H1 (cell line): ENCODE measurements at regions not wholly inside any gene's neighbourhood (a gene's known extent, or its start where the extent isn't known, plus 50 kb on each side); places are given as distances from the start of the nearest gene placed in this dataset.
A peak's percentile ranks its signal among the peaks of the same experiment; 100 is the strongest.

Experiments
- CTCF ChIA-PET: fragments of 300-600 bp; sonication (Branson Sonifier 250); formaldehyde crosslinking; loops from one replicate; lab custom pipeline; 2021; ENCODE audit not compliant: partially characterized antibody; lab: Charles Lee
- POLR2A ChIA-PET: fragments of 300-600 bp; sonication (Branson Sonifier 250); formaldehyde crosslinking; loops from one replicate; lab custom pipeline; 2021; ENCODE audit warnings: inconsistent platforms; ENCODE audit not compliant: partially characterized antibody; lab: Charles Lee
- DNase-seq, 2 experiments: peaks; one replicate each; pipeline versions ENCODE4 v3.0.0 to v3.0.0-alpha.2; 2010 to 2022; ENCODE audit warnings: low spot score in 2 of 2, low read depth in 1 of 2, mixed read lengths in 1 of 2
- FAIRE-seq: peaks from 2 replicates; lab custom pipeline; 2011; peaks lifted over from hg19 to GRCh38; lab: Jason Lieb, UNC
- H2AFZ ChIP-seq: 2 replicates; pipeline ENCODE4 v1.8.1; 2012; ENCODE audit warnings: low read length, inconsistent platforms
- H2AK5ac ChIP-seq: 2 replicates; pipeline ENCODE4 v1.6.1; 2013; ENCODE audit warnings: low read depth, low read length
- H2BK120ac ChIP-seq: replicated peaks from 2 replicates; pipeline ENCODE3; 2013; ENCODE audit warnings: low read depth, low read length, inconsistent platforms
- H2BK12ac ChIP-seq: 2 replicates; pipeline ENCODE4 v1.6.1; 2013; ENCODE audit warnings: low read depth, low read length
- H2BK15ac ChIP-seq: 2 replicates; pipeline ENCODE4 v1.6.1; 2013; ENCODE audit warnings: low read length
- H2BK20ac ChIP-seq: 2 replicates; pipeline ENCODE4 v1.6.1; 2013; ENCODE audit warnings: low read length
- H2BK5ac ChIP-seq: 2 replicates; pipeline ENCODE4 v1.6.1; 2013; ENCODE audit warnings: low read depth, low read length
- H3K14ac ChIP-seq: 2 replicates; pipeline ENCODE4 v1.6.1; 2013; ENCODE audit warnings: inconsistent platforms; ENCODE audit not compliant: insufficient read length
- H3K18ac ChIP-seq: 2 replicates; pipeline ENCODE4 v1.6.1; 2013; ENCODE audit warnings: low read length; ENCODE audit errors: extremely low read depth
- H3K23ac ChIP-seq: 2 replicates; pipeline ENCODE4 v1.6.1; 2013; ENCODE audit warnings: inconsistent platforms; ENCODE audit not compliant: insufficient read length
- H3K23me2 ChIP-seq: 2 replicates; pipeline ENCODE4 v1.6.1; 2013; ENCODE audit warnings: low read depth, low read length
- H3K27ac ChIP-seq: 2 replicates; pipeline ENCODE4 v1.6.1; 2011; ENCODE audit warnings: low read depth, low read length, inconsistent platforms
- H3K27me3 ChIP-seq, 4 experiments: replicated peaks in 1 of 4; 1 replicate in 1 of 4; 2 replicates in 3 of 4; pipeline versions ENCODE4 v1.6.1 to v1.8.1; 2011 to 2013; ENCODE audit warnings: low read length in 3 of 4, mild to moderate bottlenecking in 3 of 4, inconsistent platforms in 2 of 4, mixed read lengths in 2 of 4, moderate library complexity in 1 of 4; ENCODE audit not compliant: control insufficient read depth in 3 of 4, insufficient read depth in 3 of 4; ENCODE audit errors: extremely low read depth in 1 of 4
- H3K36me3 ChIP-seq, 4 experiments: 2 replicates each; pipeline versions ENCODE4 v1.6.1 to v1.8.1; 2011 to 2013; ENCODE audit warnings: mild to moderate bottlenecking in 4 of 4, low read length in 3 of 4, moderate library complexity in 2 of 4, control low read depth in 1 of 4, inconsistent platforms in 1 of 4; ENCODE audit not compliant: insufficient read depth in 4 of 4, control insufficient read depth in 2 of 4
- H3K4ac ChIP-seq: replicated peaks from 2 replicates; pipeline ENCODE3; 2013; ENCODE audit warnings: low read length, low read depth, mixed read lengths, inconsistent platforms; ENCODE audit not compliant: insufficient read length
- H3K4me1 ChIP-seq, 4 experiments: replicated peaks in 1 of 4; 1 replicate in 1 of 4; 2 replicates in 3 of 4; pipeline versions ENCODE4 v1.6.1 to v1.8.1; 2011 to 2013; ENCODE audit warnings: low read length in 3 of 4, inconsistent platforms in 2 of 4, mixed read lengths in 1 of 4; ENCODE audit not compliant: insufficient read depth in 4 of 4, control insufficient read depth in 3 of 4
- H3K4me2 ChIP-seq, 2 experiments: 2 replicates each; pipeline versions ENCODE4 v1.6.1 to v1.8.1; 2011 to 2013; ENCODE audit warnings: low read depth in 2 of 2, low read length in 2 of 2, control low read depth in 1 of 2, inconsistent platforms in 1 of 2, mild to moderate bottlenecking in 1 of 2; ENCODE audit not compliant: insufficient read depth in 1 of 2
- H3K4me3 ChIP-seq, 4 experiments: fragments of 200-600, 300-600 bp in 1 of 4; sonication (generic), shearing (Covaris generic), sonication (Bioruptor Twin) in 1 of 4; 2 replicates each; pipeline versions ENCODE4 v1.5.1 to v1.8.1; 2011 to 2016; ENCODE audit warnings: low read length in 4 of 4, low read depth in 3 of 4, control low read depth in 2 of 4, inconsistent platforms in 2 of 4, mild to moderate bottlenecking in 2 of 4, mixed read lengths in 1 of 4, moderate library complexity in 1 of 4; ENCODE audit not compliant: insufficient read depth in 2 of 4; ENCODE audit errors: extremely low read depth in 1 of 4
- H3K56ac ChIP-seq: replicated peaks from 2 replicates; pipeline ENCODE3; 2013; ENCODE audit warnings: low read depth, mild to moderate bottlenecking, mixed read lengths, low read length, inconsistent platforms; ENCODE audit not compliant: insufficient read length
- H3K79me1 ChIP-seq: 2 replicates; pipeline ENCODE4 v1.6.1; 2013; ENCODE audit warnings: low read depth, low read length, control low read depth
- H3K79me2 ChIP-seq, 2 experiments: 2 replicates each; pipeline versions ENCODE4 v1.6.1 to v1.8.1; 2012 to 2013; ENCODE audit warnings: low read length in 2 of 2, mild to moderate bottlenecking in 2 of 2, inconsistent platforms in 1 of 2; ENCODE audit not compliant: insufficient read depth in 2 of 2, control insufficient read depth in 1 of 2
- H3K9ac ChIP-seq, 4 experiments: replicated peaks in 1 of 4; 1 replicate in 1 of 4; 2 replicates in 3 of 4; pipeline versions ENCODE4 v1.6.1 to v1.8.1; 2011 to 2013; ENCODE audit warnings: low read depth in 3 of 4, low read length in 3 of 4, control low read depth in 2 of 4, mild to moderate bottlenecking in 2 of 4, moderate library complexity in 2 of 4, inconsistent platforms in 1 of 4; ENCODE audit errors: extremely low read depth in 1 of 4
- H3K9me3 ChIP-seq, 2 experiments: 2 replicates each; pipeline versions ENCODE4 v1.6.1 to v1.8.1; 2012 to 2013; ENCODE audit warnings: mild to moderate bottlenecking in 2 of 2, moderate library complexity in 2 of 2, control low read depth in 1 of 2, inconsistent platforms in 1 of 2, low read depth in 1 of 2, low read length in 1 of 2, mixed read lengths in 1 of 2; ENCODE audit not compliant: insufficient read depth in 2 of 2
- H4K20me1 ChIP-seq, 2 experiments: replicated peaks in 1 of 2; 2 replicates each; pipeline versions ENCODE3 to v1.8.1; 2011 to 2013; ENCODE audit warnings: inconsistent platforms in 2 of 2, low read length in 2 of 2, mild to moderate bottlenecking in 1 of 2; ENCODE audit not compliant: insufficient read depth in 2 of 2, control insufficient read depth in 1 of 2
- H4K5ac ChIP-seq: 2 replicates; pipeline ENCODE4 v1.6.1; 2013; ENCODE audit warnings: low read length, low read depth, mixed read lengths, inconsistent platforms; ENCODE audit not compliant: insufficient read length
- H4K8ac ChIP-seq: 2 replicates; pipeline ENCODE4 v1.8.0; 2013; ENCODE audit warnings: mild to moderate bottlenecking, moderate library complexity, low read length, inconsistent platforms; ENCODE audit not compliant: insufficient read depth; ENCODE audit errors: extremely low read depth
- H4K91ac ChIP-seq: replicated peaks from 2 replicates; pipeline ENCODE3; 2013; ENCODE audit warnings: low read length, mixed read lengths, inconsistent platforms; ENCODE audit not compliant: insufficient read length
- KDM1A ChIP-seq: fragments of 200-600, 300-600 bp; sonication (generic); IDR thresholded peaks from 2 replicates; pipeline ENCODE4 v1.7.1; 2016; ENCODE audit warnings: mild to moderate bottlenecking, low read length, borderline replicate concordance
- KDM4A ChIP-seq: IDR thresholded peaks from one replicate; pipeline ENCODE4 v1.7.1; 2012; ENCODE audit warnings: low read depth, mild to moderate bottlenecking, moderate library complexity, low read length, inconsistent platforms; ENCODE audit not compliant: severe bottlenecking
- RNF2 ChIP-seq: fragments of 200-900, 300-1000 bp; sonication (generic); IDR thresholded peaks from 2 replicates; pipeline ENCODE4 v1.7.1; 2016; ENCODE audit warnings: borderline replicate concordance, low read depth, mild to moderate bottlenecking, antibody characterized with exemption, low read length; ENCODE audit not compliant: poor library complexity, severe bottlenecking; ENCODE audit errors: missing control alignments
- SIN3A ChIP-seq, 2 experiments: IDR thresholded peaks in 1 of 2; conservative IDR thresholded peaks in 1 of 2; 2 replicates each; pipeline ENCODE4 v1.6.1; 2011 to 2012; ENCODE audit warnings: low read length in 2 of 2, improper control_type of control experiment in 1 of 2, low read depth in 1 of 2, mild to moderate bottlenecking in 1 of 2
- SRF ChIP-seq: IDR thresholded peaks from 2 replicates; pipeline ENCODE4 v1.6.1; 2011; ENCODE audit warnings: mild to moderate bottlenecking, low read depth, low read length, moderate library complexity
- ZNF274 ChIP-seq: IDR thresholded peaks from 2 replicates; pipeline ENCODE4 v1.7.0; 2012; ENCODE audit warnings: low read length, borderline replicate concordance; ENCODE audit errors: extremely low read depth
- WGBS, 2 experiments: shearing (Covaris generic) in 1 of 2; methylation state at CpG; one replicate each; pipeline versions ENCODE4 v1.1.6 to v1.1.7; 2013 to 2015; ENCODE audit warnings: low lambda C conversion rate in 2 of 2, mixed read lengths in 2 of 2, inconsistent platforms in 1 of 2, low coverage in 1 of 2, missing lambda C conversion rate in 1 of 2; ENCODE audit not compliant: insufficient replicate concordance in 2 of 2, insufficient coverage in 1 of 2, insufficient read length in 1 of 2; ENCODE audit errors: extremely low coverage in 1 of 2, missing lambda C conversion rate in 1 of 2; 5-methylcytosine and 5-hydroxymethylcytosine counted together
- TF ChIP-seq, protein P1 (sequence below): IDR thresholded peaks from 2 replicates; pipeline ENCODE4 v1.6.1; 2012; ENCODE audit warnings: low read length, inconsistent platforms
- TF ChIP-seq, protein P2 (sequence below): IDR thresholded peaks from 2 replicates; pipeline ENCODE4 v1.6.1; 2011; ENCODE audit warnings: low read depth, mild to moderate bottlenecking, low read length; ENCODE audit not compliant: insufficient read depth
- TF ChIP-seq, protein P3 (sequence below): IDR thresholded peaks from 2 replicates; pipeline ENCODE4 v1.6.1; 2012; ENCODE audit warnings: inconsistent platforms

DNA sequence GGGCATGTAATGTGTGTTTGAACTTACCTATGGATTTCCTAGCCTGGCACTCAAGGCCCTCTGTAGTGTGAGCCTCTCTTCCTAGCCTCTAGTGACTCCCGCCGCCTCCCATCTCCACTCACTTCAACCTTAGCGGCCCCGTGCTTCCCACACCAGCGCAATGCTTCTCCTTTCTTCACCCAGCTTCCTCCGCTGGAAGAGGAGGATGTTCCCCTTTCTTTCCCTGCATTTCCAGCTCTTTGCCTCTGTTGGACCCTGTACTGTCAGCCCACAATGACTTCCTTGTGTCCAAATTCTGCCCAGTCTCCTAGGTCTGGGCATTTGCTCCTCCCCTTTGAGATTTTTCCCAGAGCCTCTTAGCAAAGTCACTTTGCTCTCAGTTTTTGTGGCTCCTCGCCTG, 138.1 kb upstream of the IRF2BP2 start:
- DNase-seq = no peak
- peaks cover 4 to 16% (median 10%) of the 10 kb centered on the region in 4 experiments for H3K4me1 ChIP-seq
- H4K5ac ChIP-seq = no peak overlapping the region
- no peak for FAIRE-seq
- H3K79me2 ChIP-seq = no peaks in the 10 kb centered on the region
- no peak overlapping the region for H3K4me2 ChIP-seq
- no peak overlapping the region; the same call in 1 of the 2 replicates for H2BK12ac ChIP-seq
- H3K18ac ChIP-seq = no peak overlapping the region
- no peak overlapping the region for H3K4ac ChIP-seq
- 0 out of 2 replicates have a peak overlapping the region, but pooled peaks have one; percentile 77 for H2AFZ ChIP-seq
- H3K23ac ChIP-seq = no peak overlapping the region
- no peak overlapping the region for H3K56ac ChIP-seq
- H2BK20ac ChIP-seq = no peak overlapping the region
- no peaks in the 10 kb centered on the region for H3K79me1 ChIP-seq
- H3K4me3 ChIP-seq = no peak overlapping the region
- no peak overlapping the region for H2BK15ac ChIP-seq
- H3K9me3 ChIP-seq = no peaks in the 10 kb centered on the region
- no peak overlapping the region for H2AK5ac ChIP-seq
- 88% methylated on average over 7 of the region's 7 CpGs; no CpG with 5 or more reads in 1 of the 2 experiments for WGBS, 2 experiments
- no peak overlapping the region for H3K27ac ChIP-seq
- CTCF ChIA-PET = interaction anchor here (0.6 to 1.3 kb wide), 2 partner anchors 20 to 136 kb away, joined by 3 read pairs; no protein-coding TSS in a partner anchor
- H2BK120ac ChIP-seq = no peak overlapping the region
- H4K8ac ChIP-seq = no peak overlapping the region; the same call in 1 of the 2 replicates
- H4K91ac ChIP-seq = no peak overlapping the region
- no peaks in the 10 kb centered on the region for H4K20me1 ChIP-seq
- no peak overlapping the region for H3K9ac ChIP-seq
- TF ChIP-seq KDM4A (no peak), RNF2 (no peak), SRF (no peak), SIN3A (conservative IDR thresholded peaks at IDR 0.05 in 1 of 2, IDR thresholded peaks at IDR 0.05 in 1 of 2; ENCODE audit: low read depth in 1 of 2, low read length in 2 of 2) (no peak), ZNF274 (no peak), KDM1A (no peak)
- TF ChIP-seq, protein P1, sequence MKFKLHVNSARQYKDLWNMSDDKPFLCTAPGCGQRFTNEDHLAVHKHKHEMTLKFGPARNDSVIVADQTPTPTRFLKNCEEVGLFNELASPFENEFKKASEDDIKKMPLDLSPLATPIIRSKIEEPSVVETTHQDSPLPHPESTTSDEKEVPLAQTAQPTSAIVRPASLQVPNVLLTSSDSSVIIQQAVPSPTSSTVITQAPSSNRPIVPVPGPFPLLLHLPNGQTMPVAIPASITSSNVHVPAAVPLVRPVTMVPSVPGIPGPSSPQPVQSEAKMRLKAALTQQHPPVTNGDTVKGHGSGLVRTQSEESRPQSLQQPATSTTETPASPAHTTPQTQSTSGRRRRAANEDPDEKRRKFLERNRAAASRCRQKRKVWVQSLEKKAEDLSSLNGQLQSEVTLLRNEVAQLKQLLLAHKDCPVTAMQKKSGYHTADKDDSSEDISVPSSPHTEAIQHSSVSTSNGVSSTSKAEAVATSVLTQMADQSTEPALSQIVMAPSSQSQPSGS = no peak
- TF ChIP-seq, protein P2, sequence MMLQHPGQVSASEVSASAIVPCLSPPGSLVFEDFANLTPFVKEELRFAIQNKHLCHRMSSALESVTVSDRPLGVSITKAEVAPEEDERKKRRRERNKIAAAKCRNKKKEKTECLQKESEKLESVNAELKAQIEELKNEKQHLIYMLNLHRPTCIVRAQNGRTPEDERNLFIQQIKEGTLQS = no peak
- TF ChIP-seq, protein P3, sequence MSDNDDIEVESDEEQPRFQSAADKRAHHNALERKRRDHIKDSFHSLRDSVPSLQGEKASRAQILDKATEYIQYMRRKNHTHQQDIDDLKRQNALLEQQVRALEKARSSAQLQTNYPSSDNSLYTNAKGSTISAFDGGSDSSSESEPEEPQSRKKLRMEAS = no peak
- H3K27me3 ChIP-seq = no peaks in the 10 kb centered on the region; a peak in 1 of 7 replicates
- POLR2A ChIA-PET = no interaction called here
- H3K14ac ChIP-seq = no peak overlapping the region
- H3K23me2 ChIP-seq = no peaks in the 10 kb centered on the region
- no peaks in the 10 kb centered on the region for H3K36me3 ChIP-seq
- H2BK5ac ChIP-seq = no peak overlapping the region
